ENCODE measurements at regions not wholly inside any gene's neighbourhood (a gene's known extent, or its start where the extent isn't known, plus 50 kb on each side); places are given as distances from the start of the nearest gene placed in this dataset.

DNA sequence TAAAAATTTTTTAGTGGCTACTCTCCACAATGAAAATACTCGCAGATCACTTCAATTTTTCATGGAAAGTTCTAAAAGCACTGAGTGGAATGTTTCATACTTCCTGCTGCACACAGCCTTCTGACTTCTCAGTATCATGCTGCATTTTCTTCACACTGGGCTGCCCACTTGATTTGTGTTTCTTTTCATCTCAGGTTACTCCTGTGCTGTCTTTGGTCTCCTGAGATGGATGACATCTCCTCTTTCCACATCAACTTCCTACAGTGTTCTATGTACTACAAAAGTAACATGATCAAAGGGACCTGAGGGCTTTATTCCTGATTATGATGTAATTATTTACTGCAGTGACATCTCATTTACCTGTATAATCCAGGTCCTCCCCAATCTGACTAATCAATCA is 927.7 kb downstream of the ROBO2 start:
- no peak for DNase-seq (ENCODE audit: low read depth)

DNA sequence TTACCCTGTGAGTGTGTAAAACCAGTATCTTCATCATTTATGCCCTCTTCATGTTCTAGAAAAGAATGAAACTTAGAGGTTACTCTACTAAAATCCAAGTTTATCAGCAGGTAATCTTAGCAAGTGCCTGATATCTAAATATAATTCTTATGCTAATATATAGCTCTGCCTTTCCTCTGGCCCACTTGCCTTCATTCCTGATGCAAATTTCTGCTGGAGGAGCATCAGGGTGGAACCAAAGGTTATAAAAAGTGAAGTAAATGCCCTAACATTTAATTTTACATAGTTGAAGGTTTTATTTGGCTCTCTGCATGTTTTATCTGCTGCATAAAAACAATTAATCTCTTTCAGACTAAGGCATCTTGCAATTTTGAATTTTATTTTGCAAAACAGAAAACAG is 936.2 kb downstream of the ROBO2 start:
- DNase-seq (ENCODE audit: low read depth) = no peak

DNA sequence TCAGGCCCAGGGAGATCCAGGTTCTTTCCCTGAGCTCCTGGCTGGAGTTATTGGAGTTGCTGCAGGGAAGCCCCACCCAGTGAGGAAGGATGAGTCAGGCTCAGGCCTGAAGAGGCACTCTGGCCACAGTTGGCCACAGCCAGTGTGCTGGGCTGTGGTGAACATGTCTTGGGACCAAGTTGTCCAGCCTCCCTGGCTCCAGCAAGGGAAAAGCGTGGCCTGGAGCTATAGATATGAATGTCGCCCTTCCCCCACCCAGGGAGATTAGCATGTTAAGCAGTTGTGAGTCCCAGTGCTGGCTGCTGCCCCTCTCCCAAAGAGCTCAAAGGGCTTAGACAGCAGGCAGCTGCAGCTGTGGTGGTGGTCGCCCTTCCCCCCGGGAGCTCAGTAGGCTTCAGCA is 963.2 kb downstream of the ROBO2 start:
- no peak for DNase-seq (ENCODE audit: low read depth)

DNA sequence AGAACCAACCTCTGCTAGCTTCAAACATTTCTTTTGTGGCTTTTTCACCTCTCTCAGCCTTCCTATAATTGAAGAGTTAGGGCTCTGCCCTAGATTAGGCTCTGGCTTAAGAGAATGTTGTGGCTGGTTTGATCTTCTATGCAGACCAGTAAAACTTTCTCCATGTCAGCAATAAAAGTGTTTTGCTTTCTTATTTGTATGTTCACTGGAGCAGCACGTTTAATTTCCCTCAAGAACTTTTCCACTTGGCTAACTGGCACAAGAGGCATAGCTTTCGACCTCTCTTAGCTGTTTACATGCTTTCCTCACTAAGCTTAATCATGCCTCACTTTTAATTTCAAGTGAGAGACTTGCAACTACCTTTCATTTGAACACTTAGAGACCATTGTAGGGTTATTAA is 964.7 kb downstream of the ROBO2 start:
- no peak for DNase-seq (ENCODE audit: low read depth)

DNA sequence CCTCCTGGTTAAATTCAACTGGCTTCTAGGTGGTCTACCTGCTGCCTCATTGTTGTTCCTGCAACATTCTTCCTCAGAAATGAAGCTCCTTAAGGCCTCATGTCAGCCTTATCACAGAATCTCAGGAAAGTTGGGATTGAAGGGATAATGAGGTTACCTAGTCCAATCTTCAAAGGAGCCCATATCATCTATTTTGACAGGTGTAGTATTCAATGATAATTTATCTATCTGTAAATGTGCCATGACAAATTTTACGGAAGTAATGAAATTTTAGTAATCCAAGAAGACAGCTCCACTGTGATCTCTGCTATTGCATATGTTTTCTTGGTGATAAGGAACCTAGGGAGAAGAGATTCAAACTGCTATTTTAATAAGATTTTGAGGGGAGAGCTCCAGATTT is 973.8 kb downstream of the ROBO2 start:
- no peak for DNase-seq (ENCODE audit: low read depth)

DNA sequence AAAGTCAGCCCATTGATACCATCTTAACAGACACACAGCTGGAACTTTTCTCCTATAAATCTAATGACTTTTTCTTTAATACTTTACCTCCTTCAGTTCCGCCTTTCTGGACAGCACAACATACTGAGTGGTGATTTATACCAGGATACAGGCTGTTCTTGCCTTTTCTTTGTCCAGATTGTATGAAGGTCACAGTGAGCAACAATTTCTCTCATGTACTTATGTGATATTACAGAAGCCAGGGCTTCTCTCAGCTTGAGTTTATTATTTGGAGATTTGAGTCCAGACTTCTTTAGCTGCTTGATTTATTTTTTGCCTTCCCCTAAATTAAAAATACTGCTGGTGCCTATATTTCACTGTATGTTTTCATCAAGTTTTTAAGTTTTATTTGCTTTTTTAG is 976.0 kb downstream of the ROBO2 start:
- DNase-seq (ENCODE audit: low read depth) = no peak

DNA sequence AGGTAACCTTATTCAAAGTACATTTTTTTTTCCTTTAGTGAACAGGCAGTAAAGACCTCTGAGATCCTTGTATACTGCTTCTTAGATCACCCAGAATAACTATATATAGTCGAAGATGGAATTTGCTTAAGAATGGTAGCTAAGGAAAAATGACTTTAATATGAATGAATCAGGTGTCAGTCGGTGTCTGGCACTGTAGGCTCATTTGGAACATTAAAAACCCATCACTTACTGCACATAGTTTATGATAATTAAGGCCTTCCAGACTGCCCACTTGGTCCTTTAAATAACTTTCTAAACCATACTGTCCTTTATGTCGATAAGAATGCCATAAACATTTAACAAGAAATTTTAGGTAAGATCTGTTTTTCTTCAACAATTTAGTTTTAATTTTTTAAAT is 981.8 kb downstream of the ROBO2 start:
- DNase-seq (ENCODE audit: low read depth) = no peak

DNA sequence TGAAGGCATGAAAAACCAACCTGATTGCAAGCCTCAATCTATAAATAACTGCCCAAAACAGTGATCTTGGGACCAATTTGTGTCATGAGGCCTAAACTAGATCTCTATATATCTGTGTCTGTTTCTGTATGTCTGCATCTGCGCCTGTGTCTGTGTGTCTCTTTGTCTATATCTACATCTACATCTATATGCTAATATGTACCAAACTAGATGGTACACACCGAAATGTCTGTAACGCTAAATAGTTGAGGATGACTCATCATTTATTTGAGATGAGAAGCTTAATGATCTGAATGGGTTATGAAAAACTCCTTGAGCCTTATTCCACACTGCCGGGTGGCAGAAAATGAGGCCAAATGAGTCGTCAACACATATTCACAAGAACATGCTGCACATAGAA is 982.3 kb downstream of the ROBO2 start:
- no peak for DNase-seq (ENCODE audit: low read depth)

DNA sequence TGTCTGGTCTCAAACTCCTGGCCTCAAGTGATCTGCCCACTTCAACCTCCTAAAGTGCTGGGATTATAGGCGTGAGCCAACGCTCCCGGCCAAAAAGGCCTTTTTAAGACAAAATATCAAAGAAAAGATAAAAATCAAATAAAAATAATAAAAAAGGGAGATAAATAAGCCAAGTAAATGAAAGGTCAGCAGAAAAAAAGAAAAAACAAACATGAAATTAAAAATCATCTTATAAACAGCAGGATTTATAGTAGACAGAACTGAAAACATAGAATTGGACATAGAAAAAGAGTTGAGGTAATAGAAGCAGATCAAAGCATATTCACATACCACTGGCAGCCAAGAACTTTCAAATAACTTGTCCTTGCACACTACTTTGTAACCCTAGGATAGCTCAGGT is 983.4 kb downstream of the ROBO2 start:
- no peak for DNase-seq (ENCODE audit: low read depth)

DNA sequence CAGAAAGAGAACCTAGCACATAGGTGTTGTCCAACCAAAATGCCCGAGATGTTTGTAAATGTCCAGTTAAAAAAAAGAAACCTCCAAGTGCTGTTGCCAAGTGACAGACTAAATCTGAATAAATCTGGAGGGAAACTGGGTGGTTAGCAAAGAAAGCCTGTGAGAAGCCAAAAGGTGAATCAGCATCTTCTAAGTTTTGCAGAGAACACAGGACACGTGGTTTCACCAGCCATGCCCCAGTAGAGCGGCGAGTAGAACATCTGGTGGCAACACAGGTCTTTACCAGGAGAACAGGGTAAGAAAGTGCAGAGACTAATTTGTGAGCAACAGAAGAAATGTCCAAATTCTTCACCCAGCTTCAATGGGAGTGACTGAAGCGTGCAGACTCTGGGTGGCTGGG is 986.0 kb downstream of the ROBO2 start:
- no peak for DNase-seq (ENCODE audit: low read depth)

DNA sequence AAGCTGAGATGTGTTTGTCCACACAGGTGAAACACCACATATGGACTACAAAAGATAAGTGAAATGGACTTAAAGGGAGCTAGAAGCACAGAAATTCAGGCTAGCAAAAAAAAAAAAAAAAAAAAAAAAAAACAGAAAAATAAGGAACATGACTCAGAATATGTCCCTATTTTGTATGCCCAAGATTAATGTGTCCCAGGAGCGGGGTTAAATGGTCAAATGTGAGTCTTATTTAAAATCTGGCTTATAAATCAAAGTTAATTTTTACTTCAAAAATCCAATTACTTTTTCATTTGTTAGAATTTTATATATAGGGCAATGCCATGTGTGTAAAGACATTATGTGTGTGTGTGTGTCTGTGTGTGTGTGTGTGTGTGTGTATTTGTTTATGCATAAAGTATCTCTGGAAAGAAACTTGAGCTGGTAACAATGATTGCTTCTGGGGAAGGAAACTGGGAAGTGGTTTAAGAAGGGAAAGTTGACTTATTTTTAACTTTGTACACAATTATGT is 986.5 kb downstream of the ROBO2 start:
- DNase-seq (ENCODE audit: low read depth) = no peak

DNA sequence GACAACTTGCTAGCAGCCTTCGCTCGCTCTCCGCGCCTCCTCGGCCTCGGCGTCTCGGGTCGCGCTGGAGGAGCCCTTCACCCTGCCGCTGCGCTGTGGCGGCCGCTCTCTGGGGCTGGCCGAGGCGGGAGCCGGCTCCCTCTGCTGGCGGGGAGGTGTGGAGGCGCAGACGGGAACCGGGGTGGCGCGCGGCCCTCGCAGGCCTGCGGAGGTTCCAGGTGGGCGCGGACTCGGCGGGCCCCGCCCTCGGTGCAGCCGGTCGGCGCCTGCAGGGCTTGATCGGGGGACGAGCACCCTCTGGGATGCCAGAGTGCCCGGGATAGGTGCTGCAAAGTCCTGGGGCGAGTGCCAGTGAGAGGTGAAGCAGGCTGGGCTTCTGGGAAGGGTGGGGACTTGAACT is 989.9 kb downstream of the ROBO2 start:
- no peak for DNase-seq (ENCODE audit: low read depth)

DNA sequence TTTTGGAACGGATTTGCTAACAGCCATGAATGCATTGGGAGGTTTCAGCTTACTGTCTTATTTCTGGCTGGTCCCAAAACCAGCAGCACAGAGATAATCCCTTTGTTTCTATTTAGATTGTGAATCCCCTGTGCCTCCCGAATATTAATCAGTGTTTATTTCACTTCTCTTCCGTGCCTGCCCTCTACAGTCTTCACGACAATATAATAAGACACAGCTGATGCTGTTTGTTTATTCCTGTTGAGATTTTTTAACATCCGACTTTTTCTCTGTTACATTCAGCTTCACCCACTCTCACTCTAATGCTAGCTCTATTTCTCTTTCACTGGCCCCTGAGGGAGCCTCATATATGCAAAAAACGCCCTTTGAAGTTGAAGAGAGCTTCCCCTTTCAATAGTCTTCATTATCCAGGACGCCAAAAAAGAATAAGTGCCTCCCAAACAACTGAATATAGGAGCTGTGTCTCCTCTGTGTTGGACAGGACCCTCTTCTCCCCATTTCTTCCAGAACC is 995.3 kb downstream of the ROBO2 start:
- peak; percentile 32 for DNase-seq (ENCODE audit: low read depth)

DNA sequence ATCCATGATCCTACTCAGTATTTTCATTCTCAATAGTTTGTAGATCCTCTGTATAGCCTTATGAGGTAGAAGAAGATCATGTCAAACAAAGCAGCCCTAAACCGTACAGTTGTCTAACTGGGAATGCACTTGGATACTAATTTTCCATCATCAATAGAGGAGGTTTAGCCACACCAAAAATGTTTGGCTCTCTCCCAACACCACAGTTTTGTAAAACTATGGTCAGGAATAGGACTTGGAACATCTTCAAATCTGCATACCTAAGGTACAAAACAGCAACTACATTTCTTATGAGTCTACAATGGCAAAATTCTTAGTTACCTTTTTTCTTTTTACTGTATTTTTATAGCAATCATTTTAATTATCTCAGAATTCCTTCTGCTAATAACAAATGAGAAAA is 1001.6 kb downstream of the ROBO2 start:
- no peak for DNase-seq (ENCODE audit: low read depth)

DNA sequence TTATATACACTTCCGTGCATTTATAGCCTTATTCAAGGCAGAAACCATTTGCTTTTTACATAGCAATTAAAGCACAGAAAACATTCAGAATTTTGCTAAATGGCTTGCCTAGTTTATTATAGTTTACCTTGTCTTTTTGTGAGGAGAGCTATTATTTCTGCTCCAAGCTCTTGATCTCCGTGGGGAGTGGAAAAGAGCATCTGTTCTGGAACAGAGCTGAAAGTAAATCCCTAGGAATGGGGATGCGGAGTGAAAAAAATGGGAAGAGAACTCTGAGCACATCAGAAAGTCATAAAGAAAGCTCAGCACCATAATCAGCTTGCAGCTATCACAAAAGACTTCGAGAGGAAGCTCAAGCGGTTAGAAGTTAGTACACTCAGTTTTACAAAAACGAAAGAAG is 1006.7 kb downstream of the ROBO2 start:
- no peak for DNase-seq (ENCODE audit: low read depth)

DNA sequence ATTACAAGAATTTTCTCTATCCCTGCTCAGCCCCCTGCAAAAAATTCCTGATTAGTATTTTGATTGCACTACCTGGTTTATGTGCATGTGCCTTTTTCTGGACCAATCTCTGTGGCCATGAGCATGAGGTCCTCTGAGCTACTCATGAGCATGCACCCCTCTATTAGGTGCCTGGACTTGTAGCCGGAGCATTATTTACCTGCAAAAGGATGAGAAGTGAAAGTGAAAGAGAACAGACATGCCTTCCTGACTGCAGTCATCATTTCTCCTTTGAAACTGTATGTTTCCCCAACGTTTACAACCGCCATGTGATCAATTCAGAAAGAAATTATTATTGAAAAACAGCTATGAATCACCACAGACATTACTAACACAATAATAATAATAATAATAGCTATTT is 1008.8 kb downstream of the ROBO2 start:
- DNase-seq (ENCODE audit: low read depth) = no peak

DNA sequence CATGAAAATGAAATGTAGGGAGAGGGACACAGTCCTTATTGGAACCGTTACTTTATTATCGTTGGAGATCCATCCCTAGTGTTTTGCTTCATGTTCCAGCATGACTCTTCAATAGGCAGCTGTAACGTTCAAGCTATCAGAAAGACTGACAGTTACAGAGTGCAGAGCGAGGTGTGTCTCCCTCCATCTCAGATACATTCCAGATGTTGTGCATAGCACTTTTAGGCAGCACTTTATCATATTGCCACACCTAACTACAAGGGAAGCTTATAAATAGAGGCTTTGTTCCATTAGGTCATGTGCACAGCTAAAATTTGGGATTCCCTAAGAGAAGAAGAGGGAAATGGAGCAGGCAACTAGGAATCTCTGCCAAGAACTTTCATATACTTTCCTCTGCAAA is 1009.6 kb downstream of the ROBO2 start:
- DNase-seq (ENCODE audit: low read depth) = no peak

DNA sequence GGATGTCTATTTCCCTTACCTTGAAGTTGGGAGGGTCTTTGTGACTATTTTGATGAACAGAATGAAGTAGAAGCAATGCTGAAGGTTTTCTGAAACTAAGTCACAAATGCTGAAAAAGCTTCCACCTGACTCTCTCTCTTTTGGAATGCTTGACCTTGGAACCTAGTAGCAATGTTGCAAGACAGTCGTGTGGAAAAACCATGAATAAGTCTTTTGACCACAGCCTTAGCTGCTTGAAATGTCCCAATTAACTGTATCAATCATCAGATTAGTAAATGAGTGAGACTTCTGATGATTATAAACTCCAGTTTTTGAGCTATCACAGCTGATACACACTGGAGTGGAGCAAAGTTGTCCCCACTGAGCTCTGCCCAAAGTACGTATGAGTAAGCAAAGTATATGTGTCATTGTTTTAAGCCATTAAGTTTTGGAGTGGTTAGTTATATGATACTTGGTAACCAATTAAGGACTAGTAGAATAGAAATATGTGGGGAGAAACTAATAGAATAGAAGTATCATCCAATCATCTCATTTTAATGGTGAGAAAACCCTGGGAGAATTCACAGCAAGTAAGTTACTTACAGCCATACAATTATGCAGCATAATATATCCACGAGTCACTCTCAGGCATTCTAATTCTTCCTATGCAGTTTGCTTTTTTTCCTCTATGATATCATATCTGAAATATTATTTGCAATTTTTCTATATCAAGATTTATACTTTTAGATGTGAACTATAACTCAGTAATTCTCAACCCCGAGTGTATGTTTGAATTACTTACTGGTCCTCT is 1010.6 kb downstream of the ROBO2 start:
- DNase-seq (ENCODE audit: low read depth) = no peak

DNA sequence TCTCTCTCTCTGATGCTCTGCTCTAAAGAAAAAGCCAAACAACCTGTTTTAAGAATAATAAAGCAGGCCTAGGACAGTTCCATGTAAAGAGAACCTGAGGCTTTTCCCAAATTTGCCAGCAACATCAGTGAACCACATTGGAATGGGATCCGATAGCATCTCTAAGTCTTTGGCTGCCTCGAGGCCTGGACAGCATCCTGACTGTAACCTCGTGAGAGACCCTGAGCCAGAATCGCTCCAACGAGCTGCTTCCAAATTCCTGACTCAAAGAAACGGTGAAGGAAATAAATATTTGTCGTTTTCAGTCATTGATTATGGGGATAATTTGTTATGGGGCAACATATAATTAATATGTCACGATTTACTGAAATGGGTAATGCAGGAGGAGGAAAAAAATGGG is 1012.8 kb downstream of the ROBO2 start:
- no peak for DNase-seq (ENCODE audit: low read depth)

DNA sequence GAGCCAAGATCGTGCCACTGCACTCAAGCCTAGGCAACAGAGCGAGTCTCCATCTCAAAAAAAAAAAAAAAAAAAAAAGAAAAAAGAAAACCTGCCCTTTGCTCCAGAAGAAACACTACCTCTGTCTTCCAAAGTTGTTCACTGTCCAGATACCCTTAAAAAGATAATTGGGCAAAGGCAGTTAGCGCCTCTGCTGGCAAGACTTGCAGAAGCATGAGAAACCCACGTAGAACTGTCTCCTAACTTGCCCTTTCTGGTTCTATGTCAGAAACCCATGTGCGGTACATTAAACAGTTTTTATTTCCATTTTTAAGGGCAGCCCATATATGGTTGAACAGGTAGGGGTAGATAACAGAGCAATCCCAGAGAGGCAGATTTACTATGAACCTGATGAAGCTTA is 1026.4 kb downstream of the ROBO2 start:
- DNase-seq (ENCODE audit: low read depth) = no peak

DNA sequence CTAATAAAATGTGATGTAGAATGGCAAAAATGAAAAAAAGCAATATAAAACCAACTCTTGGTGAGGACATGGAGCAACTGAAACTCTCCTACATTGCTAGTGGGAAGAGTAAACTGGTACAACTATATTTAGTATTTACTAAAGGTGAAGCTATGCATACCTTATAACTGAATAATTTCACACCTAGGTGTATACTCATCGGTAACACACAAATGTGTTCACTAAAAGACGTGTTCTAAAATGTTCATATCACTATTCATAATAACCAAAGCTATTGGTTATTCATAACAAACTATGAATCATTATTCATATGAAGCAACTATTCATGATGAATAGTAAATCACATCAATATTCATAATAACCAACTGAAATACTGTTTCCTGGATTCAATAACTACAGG is 1030.3 kb downstream of the ROBO2 start:
- no peak for DNase-seq (ENCODE audit: low read depth)

DNA sequence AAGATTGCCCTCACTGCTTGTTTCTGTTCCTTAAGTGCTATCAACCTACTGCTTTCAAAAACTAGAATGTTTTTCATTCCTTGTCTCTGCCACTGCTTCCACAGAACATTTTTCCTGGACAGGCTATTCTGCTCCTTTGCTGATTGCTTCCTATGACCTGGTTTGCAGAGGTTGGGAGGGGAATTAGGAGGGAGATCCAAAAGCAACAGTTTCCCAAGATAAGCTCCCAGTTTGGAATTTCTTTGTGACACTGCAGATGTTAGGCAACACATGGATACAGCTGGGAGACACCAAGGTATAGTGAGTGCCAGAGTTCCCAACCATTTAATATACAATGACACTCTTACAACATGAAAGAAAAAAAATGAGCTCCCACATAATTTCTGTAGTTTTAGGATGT is 1036.5 kb downstream of the ROBO2 start:
- no peak for DNase-seq (ENCODE audit: low read depth)

DNA sequence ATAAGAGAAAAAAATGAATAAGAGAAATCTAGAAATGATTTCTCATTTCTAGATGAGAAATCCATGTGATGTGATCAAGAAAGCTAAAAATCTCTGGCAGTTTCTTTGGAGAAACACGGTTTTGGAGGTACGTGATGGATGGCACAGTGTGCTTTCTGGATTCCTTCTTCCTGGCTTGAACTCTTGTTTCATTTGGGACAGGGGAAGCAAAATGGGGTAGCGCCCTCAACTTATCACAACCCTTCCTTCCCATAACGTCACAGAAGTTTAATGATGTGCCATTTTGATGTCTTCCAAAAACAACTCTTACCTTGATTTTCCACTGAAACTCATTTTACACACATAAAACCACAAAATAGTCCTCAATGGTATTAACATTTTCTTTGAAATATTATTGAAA is 1037.3 kb downstream of the ROBO2 start:
- no peak for DNase-seq (ENCODE audit: low read depth)

DNA sequence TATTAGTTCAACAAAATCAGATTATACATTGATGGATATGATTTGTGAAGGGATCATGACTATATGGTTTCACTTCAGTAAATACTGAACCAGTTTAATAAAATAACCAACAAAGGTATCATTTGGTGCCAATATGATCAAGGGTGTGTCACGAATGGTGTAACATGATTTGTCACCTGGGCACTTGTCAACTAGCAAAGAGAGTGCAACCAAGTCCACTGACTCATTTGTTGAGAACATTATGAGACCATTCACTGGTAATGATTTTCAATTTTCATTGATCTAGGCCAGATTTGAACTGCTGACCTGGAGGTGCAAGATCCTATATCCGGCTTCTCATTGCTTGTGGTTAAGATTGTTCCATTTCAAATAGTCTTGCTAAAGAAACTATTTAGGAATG is 1037.9 kb downstream of the ROBO2 start:
- DNase-seq (ENCODE audit: low read depth) = no peak
